ENCODE measurements at regions not wholly inside any gene's neighbourhood (a gene's known extent, or its start where the extent isn't known, plus 50 kb on each side); places are given as distances from the start of the nearest gene placed in this dataset.

- TF ChIP-seq CTCF (IDR thresholded peaks at IDR 0.05): no peak
- no peak for TF ChIP-seq POLR2A (IDR thresholded peaks at IDR 0.05)
These were observed 273.0 kb upstream of the RPS23 start for GRCh38 chr5:82551192-82551591.

Data from upper lobe of left lung (tissue), 4 donors.